ENCODE measurements at regions not wholly inside any gene's neighbourhood (a gene's known extent, or its start where the extent isn't known, plus 50 kb on each side); places are given as distances from the start of the nearest gene placed in this dataset.

DNA sequence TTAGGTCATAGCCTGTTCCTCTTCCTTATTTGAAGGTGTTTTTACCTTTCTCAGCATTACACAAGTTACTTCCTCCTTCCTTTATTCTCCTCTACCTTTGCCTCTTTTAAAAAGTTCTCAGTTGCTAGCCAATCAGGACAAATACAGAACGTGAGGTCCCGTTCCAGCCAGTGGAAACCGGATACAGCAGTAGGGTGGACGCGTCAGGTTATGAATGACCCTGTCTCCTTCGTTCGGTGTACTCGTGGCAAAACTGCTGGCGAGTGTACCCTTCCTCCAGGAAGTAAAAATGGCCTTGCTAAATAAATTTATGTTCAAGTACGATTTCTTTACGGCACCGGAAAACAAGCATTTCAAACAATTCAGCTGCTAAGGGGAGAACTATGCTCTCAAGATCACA, 77.0 kb upstream of the MLN start:
- TF ChIP-seq POLR2A (IDR thresholded peaks at IDR 0.05): no peak
- TF ChIP-seq, protein P1, sequence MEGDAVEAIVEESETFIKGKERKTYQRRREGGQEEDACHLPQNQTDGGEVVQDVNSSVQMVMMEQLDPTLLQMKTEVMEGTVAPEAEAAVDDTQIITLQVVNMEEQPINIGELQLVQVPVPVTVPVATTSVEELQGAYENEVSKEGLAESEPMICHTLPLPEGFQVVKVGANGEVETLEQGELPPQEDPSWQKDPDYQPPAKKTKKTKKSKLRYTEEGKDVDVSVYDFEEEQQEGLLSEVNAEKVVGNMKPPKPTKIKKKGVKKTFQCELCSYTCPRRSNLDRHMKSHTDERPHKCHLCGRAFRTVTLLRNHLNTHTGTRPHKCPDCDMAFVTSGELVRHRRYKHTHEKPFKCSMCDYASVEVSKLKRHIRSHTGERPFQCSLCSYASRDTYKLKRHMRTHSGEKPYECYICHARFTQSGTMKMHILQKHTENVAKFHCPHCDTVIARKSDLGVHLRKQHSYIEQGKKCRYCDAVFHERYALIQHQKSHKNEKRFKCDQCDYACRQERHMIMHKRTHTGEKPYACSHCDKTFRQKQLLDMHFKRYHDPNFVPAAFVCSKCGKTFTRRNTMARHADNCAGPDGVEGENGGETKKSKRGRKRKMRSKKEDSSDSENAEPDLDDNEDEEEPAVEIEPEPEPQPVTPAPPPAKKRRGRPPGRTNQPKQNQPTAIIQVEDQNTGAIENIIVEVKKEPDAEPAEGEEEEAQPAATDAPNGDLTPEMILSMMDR (IDR thresholded peaks at IDR 0.05): no peak

Data from lower leg skin (tissue), 3 donors.